GM19395 (cell line): ENCODE measurements at regions not wholly inside any gene's neighbourhood (a gene's known extent, or its start where the extent isn't known, plus 50 kb on each side); places are given as distances from the start of the nearest gene placed in this dataset.

ENCODE experiments used
- ATAC-seq: cut with Tn5 transposase; IDR thresholded peaks from one replicate; pipeline ENCODE4 v1.9.1; 2021; ENCODE audit warnings: mild to moderate bottlenecking, moderate library complexity; ENCODE audit not compliant: unreplicated experiment

DNA sequence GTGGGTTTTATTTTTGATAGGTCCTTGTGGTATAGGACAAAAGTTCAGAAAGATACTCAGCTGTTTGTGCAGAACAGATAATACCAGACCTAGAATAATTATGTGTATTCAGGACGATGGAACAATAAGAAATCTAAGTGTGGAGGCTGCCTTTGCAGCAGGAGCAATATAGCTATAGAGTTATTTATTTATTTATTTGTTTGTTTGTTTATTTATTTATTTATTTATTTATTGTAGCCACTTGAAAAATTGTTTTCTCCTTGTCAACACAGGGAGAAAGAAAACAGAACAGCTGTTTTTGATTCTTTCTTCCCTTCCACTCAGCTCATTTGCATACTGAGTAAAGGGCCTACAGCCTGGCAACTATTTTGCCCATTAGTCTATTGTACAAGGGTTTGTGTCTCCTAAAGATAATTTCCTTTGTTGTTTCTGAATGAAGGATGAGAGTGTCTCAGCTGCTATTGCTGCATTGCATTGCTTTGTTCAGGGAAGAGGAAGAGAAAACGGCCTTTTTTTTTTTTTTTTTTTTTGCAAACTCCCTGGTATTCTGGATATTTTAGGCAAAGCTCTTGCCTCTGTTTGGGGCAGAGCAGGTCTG is 56.0 kb upstream of the ESX1 start:
- no peak for ATAC-seq

DNA sequence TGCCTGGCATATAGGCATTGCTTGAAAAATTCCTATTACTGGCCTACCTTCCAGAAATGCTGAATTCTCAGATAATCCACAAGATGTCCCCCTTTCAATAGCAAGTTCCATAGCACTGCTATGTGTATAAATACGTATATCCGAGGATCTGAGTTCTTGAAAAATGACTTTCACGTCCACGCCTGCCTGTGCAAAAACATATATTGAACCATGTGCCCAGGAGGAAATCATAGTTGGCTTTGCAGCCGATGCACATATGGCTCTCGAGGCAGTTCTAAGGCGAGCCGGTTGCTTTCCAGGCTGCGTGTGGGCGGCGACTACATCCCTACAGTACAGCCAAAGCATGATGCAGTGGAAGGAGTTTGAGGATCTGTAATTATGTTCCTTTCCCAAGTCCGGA is 55.4 kb upstream of the ESX1 start:
- ATAC-seq: no peak

DNA sequence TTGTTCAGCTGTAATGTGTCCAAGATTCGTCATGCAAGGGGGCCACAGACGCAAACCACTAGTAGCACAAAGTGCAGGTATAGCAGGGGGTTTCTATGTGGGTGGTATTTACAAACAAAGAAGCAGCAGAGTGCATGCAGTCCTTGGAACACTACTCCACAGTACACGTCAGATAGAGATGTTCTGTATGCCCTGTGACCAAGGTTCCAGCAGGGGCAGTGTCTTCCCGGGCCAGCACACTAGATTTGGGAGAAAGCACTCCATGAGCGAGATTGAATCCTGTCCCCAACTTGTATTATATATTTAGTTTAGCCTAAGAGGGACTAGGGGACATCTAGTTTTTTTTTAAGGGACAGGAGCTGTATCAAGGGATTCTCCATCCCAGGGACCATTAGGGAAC is 54.4 kb upstream of the ESX1 start:
- ATAC-seq: no peak

DNA sequence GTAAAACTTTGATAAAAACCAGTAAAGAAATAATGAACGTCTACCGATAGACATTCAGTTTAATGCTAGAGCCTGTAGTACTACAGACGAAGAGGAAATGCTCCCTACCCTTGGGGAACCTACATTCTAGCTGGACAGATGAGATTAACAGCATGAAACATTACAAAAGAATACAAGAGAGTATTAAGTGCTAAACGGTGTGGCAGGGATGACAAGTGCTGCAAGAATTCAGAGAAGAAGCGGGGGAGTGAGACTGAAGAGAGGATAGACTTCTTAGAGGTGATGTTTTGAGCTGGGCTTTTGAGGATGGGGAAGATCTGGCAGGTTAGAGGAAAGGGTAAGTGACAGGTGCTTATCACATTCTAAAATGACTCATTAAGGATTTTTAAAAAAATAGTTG is 52.6 kb upstream of the ESX1 start:
- no peak for ATAC-seq

DNA sequence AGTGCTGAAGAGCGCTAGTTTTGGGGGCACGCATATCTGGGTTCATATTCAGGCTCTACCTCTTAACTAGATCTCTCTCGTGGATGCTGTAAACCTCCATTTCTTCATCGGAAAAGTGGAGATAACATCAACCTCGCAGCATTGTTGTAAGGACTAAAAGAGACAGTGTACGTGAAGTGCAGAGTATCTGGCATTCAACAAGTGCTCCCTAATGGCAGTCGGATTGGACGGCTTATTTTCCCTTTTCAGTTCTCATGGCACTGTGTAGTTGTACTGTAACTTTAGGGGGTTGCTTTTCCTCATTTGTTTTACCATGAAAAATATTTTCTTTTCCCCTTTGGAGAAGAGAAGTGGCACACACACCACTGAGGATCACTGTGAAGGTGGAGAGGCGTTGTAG is 51.4 kb upstream of the ESX1 start:
- no peak for ATAC-seq
